Hepatocyte (in vitro differentiated cells): ENCODE measurements at regions not wholly inside any gene's neighbourhood (a gene's known extent, or its start where the extent isn't known, plus 50 kb on each side); places are given as distances from the start of the nearest gene placed in this dataset.

Experiments
- EZH2 ChIP-seq: fragments of 200-600 bp; sonication (generic); IDR thresholded peaks from 2 replicates; pipeline ENCODE4 v1.6.1; 2016; ENCODE audit warnings: antibody characterized with exemption, mild to moderate bottlenecking, borderline replicate concordance
- EZH2phosphoT487 ChIP-seq: fragments of 200-600 bp; sonication (generic); IDR thresholded peaks from one replicate; pipeline ENCODE4 v1.6.1; 2018; ENCODE audit warnings: antibody characterized with exemption, mild to moderate bottlenecking, low read depth, moderate library complexity; ENCODE audit not compliant: unreplicated experiment, severe bottlenecking
- TF ChIP-seq, protein P1 (sequence below): fragments of 200-600 bp; sonication (generic); IDR thresholded peaks from 2 replicates; pipeline ENCODE4 v1.5.1; 2016; ENCODE audit warnings: antibody characterized with exemption, mild to moderate bottlenecking; ENCODE audit not compliant: poor library complexity

DNA sequence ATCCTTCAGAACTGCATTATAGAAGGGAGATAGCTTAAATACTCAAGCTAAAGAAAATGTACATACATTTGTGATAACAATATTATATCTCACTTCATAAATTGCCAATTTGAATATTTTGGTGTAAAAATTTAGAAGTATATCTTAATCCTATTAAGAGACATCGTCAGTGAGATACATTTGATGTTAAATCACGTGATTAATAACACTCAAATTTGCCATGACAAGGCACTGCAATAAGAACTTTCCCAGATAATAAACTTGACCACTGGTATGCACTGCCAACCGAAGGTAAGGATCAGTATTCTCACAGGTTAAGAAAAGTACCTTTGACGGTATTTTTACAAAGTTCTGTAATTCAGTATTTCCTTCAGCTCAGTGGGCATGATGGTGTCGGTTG is 764.7 kb upstream of the FRG1 start:
- TF ChIP-seq, protein P1, sequence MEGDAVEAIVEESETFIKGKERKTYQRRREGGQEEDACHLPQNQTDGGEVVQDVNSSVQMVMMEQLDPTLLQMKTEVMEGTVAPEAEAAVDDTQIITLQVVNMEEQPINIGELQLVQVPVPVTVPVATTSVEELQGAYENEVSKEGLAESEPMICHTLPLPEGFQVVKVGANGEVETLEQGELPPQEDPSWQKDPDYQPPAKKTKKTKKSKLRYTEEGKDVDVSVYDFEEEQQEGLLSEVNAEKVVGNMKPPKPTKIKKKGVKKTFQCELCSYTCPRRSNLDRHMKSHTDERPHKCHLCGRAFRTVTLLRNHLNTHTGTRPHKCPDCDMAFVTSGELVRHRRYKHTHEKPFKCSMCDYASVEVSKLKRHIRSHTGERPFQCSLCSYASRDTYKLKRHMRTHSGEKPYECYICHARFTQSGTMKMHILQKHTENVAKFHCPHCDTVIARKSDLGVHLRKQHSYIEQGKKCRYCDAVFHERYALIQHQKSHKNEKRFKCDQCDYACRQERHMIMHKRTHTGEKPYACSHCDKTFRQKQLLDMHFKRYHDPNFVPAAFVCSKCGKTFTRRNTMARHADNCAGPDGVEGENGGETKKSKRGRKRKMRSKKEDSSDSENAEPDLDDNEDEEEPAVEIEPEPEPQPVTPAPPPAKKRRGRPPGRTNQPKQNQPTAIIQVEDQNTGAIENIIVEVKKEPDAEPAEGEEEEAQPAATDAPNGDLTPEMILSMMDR, result no peak
- TF ChIP-seq EZH2, result no peak
- TF ChIP-seq EZH2phosphoT487, result no peak
